ENCODE measurements at regions not wholly inside any gene's neighbourhood (a gene's known extent, or its start where the extent isn't known, plus 50 kb on each side); places are given as distances from the start of the nearest gene placed in this dataset.
"Not testable (repeated sequence)": the region's sequence is repeated elsewhere in the genome, so short reads cannot be mapped to it uniquely, and the experiment has no call there.

DNA sequence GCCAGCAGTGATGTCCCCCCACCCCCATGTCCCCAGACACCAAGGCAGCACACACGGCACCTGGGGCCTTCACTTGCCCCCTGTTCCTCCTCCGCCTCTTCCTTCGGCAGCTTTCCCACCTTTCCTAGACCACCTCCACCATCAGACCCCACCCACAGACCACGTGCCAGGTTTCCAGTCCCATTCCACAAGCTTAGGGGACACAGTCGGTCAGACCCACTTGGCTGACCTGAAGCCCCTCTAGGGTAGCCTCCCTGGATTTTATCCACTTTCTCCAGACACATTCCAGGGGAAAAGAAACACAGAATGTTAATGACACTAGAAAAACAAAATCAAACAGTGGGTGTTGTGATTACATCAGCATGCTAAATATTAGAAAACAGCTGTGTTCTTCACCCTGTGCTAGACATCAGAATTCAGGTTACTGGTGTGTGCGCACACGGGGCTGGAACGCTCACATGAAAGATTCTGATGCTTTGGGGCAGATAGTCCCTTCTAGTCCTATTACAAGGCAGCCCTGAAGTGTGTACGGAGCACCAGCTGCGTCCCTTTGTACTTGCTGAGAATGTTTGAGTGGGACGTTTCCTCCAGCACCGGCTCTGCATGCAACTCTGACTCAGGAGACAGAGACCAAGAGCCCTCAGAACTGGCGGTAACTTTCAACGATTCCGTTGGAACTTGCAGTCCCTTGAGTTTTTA lies 75.5 kb upstream of the PPP2R2D start:
- no peaks in the 10 kb centered on the region for H3K4me1 Mint-ChIP-seq (ENCODE audit: low read depth)
- no peak overlapping the region for H3K4me3 Mint-ChIP-seq
- no peaks in the 10 kb centered on the region for H3K36me3 Mint-ChIP-seq (ENCODE audit: low read depth)
- no peak overlapping the region for H3K27ac Mint-ChIP-seq
- H3K27me3 Mint-ChIP-seq (ENCODE audit: low read depth) = no peaks in the 10 kb centered on the region
- H3K9me3 Mint-ChIP-seq = no peaks in the 10 kb centered on the region

- Mint-ChIP-seq H3K36me3 (ENCODE audit: low read depth) (no peaks in the 10 kb centered on the region), H3K27me3 (ENCODE audit: low read depth) (no peaks in the 10 kb centered on the region), H3K9me3 (no peaks in the 10 kb centered on the region), H3K4me1 (ENCODE audit: low read depth) (no peaks in the 10 kb centered on the region), H3K4me3 (no peak overlapping the region), H3K27ac (no peak overlapping the region)
These were observed 74.7 kb upstream of the PPP2R2D start for GRCh38 chr10:131825960-131826650.

DNA sequence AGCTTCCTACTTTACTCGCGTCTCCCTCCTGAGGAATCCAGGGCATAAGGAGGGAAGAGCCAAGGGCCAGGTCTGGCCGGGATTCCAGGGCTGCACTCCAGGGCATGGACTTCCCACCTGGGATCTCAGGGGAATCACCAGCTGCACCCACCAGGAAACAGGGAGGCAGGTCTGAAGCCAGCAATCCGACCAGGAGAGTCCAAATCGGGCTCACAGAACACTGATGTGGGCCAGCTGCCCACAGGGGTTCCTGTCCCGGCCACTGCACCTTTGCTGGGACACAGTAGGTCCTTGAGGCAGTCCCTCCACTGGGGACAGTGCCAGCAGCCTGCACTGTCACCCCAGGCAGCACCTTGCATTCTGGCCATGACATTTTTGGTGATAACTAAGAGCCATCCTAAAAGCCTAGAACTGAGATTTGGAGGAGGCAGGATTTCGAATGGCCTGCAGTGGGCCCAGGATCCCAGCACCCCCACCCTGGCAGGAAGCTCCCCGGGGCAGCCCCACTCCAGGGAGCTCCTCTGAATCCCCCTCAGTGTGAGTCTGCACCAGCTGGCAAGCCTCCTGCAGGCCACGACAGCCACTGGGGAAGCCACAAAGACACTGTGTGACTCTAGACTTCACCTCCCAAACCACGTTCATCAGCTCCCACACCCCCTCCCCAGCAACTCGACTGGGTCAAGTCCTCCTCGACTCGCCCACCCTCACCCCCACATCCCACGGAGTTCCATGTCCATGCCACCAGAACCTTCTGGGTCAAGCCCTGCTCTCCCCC lies 71.5 kb upstream of the PPP2R2D start:
- no peaks in the 10 kb centered on the region for H3K9me3 Mint-ChIP-seq
- no peak overlapping the region for H3K27ac Mint-ChIP-seq
- no peaks in the 10 kb centered on the region for H3K27me3 Mint-ChIP-seq (ENCODE audit: low read depth)
- H3K4me1 Mint-ChIP-seq (ENCODE audit: low read depth) = no peaks in the 10 kb centered on the region
- H3K36me3 Mint-ChIP-seq (ENCODE audit: low read depth) = no peaks in the 10 kb centered on the region
- H3K4me3 Mint-ChIP-seq = no peak overlapping the region

GRCh38 chr10:131830446-131831130 lies 70.2 kb upstream of the PPP2R2D start:
- Mint-ChIP-seq H3K4me3 (no peak overlapping the region), H3K36me3 (ENCODE audit: low read depth) (no peaks in the 10 kb centered on the region), H3K4me1 (ENCODE audit: low read depth) (no peaks in the 10 kb centered on the region), H3K27me3 (ENCODE audit: low read depth) (no peaks in the 10 kb centered on the region), H3K9me3 (peaks cover 4% of the 10 kb centered on the region), H3K27ac (no peak overlapping the region)

- Mint-ChIP-seq H3K4me3 (no peak overlapping the region), H3K9me3 (peaks cover 4% of the 10 kb centered on the region), H3K4me1 (ENCODE audit: low read depth) (no peaks in the 10 kb centered on the region), H3K27ac (no peak overlapping the region), H3K27me3 (ENCODE audit: low read depth) (no peaks in the 10 kb centered on the region), H3K36me3 (ENCODE audit: low read depth) (no peaks in the 10 kb centered on the region)
These were observed 69.2 kb upstream of the PPP2R2D start for GRCh38 chr10:131831561-131831960.

DNA sequence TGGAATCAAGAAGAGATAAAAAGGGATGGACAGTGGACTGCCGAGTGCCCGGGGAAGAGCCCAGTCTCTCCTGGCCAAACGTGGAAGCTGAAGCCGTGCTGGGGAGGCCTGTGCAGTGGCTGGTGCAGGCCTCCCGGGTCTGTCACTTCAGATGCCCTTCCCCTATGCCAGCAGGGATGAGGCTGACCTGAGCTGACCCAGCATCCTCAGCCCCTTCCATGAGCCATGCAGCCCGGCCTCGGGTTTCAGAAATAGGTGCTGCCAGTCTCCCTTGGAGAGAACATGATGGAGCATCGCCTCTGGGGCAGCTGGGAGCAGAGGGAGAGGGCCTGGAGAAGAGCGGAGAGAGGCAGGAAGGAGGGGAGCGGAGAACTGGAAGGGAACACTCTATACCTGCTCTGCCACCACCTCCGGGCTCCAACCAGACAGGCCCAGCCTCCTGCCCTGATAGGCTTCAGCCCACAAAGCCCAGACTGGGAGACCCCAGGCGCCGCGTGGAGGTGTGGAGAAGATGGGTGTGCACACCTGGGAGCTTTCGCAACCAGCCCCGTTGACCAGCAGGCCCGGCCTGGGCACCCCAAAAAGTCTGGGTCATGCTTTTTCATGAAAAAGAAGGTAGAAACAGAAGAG lies 68.6 kb upstream of the PPP2R2D start:
- Mint-ChIP-seq H3K27me3 (ENCODE audit: low read depth) (no peaks in the 10 kb centered on the region), H3K27ac (no peak overlapping the region), H3K4me3 (no peak overlapping the region)

DNA sequence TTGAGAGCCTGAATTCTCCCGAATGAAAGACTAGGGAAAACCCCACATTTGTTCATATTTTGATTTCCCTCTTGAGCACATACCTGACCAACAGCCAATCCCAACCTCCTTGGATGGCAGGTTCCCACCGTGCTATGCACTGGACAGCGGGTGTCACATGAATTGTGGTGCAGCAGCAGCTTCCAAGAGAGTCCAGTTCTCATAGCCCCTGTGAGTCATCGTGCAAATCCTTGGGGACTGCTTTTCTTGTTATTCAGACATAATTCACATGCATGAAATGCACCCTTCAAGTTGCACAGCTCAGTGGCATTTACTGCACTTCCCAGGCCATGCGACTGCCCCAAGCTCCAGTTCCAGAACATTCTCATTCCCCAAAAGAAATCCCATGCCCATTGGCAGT lies 67.8 kb upstream of the PPP2R2D start:
- Mint-ChIP-seq H3K9me3 (peaks cover 4% of the 10 kb centered on the region), H3K27me3 (ENCODE audit: low read depth) (no peaks in the 10 kb centered on the region), H3K4me1 (ENCODE audit: low read depth) (no peaks in the 10 kb centered on the region), H3K4me3 (no peak overlapping the region), H3K36me3 (ENCODE audit: low read depth) (no peaks in the 10 kb centered on the region), H3K27ac (no peak overlapping the region)

More for the DNA sequence above, 68.6 kb upstream of the PPP2R2D start:
- Mint-ChIP-seq H3K36me3 (ENCODE audit: low read depth) (no peaks in the 10 kb centered on the region), H3K9me3 (peaks cover 4% of the 10 kb centered on the region), H3K4me1 (ENCODE audit: low read depth) (no peaks in the 10 kb centered on the region)

DNA sequence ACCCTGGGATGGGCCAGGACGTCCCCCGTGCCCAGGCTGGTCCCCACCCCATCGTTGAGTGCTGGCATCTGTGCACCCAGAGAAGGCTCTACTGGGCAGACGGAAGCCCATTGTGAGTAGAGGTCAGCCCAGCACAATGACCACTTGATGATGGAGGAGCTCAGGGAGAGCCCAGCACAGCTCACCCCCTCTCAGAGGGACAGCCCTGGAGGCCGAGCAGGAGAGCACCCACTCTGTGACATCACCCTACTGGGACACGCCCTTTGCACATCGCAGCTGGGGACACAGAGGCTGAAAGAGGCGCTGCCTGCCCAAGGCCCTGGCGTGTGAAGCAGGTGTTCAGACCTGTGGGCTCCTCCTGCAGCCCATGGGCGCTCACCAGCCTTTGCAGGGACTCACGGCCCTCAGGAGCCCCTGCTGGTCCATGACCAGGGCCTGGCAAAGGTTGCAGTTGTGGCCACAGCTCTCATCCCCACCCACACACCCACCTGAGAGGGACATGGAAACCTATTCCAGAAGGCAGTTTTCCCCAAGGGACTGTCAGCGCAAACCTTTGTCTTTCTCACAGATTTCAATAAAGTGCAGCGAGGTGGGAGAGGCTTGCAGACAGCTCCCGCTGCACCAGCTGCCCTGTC lies 67.2 kb upstream of the PPP2R2D start:
- H3K27ac Mint-ChIP-seq = no peak overlapping the region
- no peaks in the 10 kb centered on the region for H3K36me3 Mint-ChIP-seq (ENCODE audit: low read depth)
- H3K4me1 Mint-ChIP-seq (ENCODE audit: low read depth) = no peaks in the 10 kb centered on the region
- H3K4me3 Mint-ChIP-seq = no peak overlapping the region
- H3K9me3 Mint-ChIP-seq = peaks cover 4% of the 10 kb centered on the region
- no peaks in the 10 kb centered on the region for H3K27me3 Mint-ChIP-seq (ENCODE audit: low read depth)

DNA sequence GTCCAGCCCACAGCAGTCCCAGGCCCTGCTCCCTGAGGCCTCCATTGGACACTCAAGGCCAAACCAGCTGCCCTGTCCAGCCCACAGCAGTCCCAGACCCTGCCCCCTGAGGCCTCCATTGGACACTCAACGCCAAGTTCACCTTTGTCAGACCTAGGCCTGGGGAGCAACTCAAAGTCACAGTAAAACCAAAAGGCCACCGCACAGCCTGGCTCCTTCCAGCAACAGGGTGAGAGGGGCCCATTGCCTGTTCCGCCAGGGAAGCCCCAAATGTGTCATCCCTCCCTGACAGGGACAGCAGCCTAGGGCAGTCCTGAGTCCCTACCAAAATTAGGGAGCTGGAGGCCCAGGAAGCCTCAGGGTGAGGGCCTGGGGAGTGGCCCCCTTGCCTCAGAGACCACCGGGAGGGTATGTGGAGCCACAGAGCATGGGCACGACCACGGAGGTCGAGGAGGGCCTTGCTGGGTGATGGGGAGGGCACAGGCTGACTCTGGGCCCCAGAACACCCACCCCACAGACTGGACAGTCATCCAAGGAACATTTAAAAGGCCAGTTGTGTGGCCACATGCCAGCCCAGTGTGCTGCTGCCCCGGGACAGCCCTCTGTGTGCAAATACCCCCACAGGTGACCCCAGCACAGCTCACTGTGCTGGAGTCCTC lies 66.5 kb upstream of the PPP2R2D start:
- Mint-ChIP-seq H3K4me3 (no peak overlapping the region), H3K4me1 (ENCODE audit: low read depth) (no peaks in the 10 kb centered on the region), H3K9me3 (peaks cover 4% of the 10 kb centered on the region), H3K36me3 (ENCODE audit: low read depth) (no peaks in the 10 kb centered on the region), H3K27me3 (ENCODE audit: low read depth) (no peaks in the 10 kb centered on the region), H3K27ac (no peak overlapping the region)

DNA sequence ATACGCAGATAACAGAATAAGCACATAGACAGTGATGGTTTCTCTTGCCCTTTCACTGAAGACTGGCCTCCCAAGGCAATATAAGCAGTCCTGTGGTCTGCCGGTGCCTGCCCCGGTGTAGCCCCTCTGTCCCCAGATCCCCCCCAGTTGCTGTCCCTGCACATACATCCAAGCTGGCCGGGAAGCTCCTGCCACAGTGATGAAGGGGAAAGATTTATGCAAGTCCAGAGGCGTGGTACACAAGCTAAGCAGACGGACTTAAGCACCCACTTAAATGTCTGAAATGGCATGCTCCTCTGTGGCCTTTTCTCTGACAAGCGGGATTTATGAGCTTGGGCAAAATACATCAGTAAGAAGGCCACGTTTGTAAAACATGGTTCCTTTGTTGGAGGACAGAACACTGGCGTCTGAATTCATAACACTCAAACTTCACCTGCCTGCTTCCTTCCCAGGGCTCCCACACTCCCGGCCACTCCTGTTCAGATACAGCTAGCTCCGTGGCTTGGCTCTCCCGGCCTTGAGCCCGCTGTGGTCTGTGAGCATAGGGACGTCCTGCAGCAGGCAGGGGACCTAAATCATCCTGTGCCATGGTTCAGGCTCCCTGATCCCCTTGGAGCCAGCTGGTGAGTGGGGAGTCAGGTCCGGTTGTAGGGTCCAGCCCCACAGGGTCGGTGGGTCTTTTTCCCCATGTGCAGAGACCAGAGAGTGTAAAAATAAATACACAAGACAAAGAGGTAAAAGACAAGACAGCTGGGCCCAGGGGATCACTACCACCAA lies 61.7 kb upstream of the PPP2R2D start:
- H3K27ac Mint-ChIP-seq = no peak overlapping the region
- H3K27me3 Mint-ChIP-seq (ENCODE audit: low read depth) = no peaks in the 10 kb centered on the region
- H3K9me3 Mint-ChIP-seq = peaks cover 4% of the 10 kb centered on the region
- no peaks in the 10 kb centered on the region for H3K36me3 Mint-ChIP-seq (ENCODE audit: low read depth)
- no peaks in the 10 kb centered on the region for H3K4me1 Mint-ChIP-seq (ENCODE audit: low read depth)
- no peak overlapping the region for H3K4me3 Mint-ChIP-seq

DNA sequence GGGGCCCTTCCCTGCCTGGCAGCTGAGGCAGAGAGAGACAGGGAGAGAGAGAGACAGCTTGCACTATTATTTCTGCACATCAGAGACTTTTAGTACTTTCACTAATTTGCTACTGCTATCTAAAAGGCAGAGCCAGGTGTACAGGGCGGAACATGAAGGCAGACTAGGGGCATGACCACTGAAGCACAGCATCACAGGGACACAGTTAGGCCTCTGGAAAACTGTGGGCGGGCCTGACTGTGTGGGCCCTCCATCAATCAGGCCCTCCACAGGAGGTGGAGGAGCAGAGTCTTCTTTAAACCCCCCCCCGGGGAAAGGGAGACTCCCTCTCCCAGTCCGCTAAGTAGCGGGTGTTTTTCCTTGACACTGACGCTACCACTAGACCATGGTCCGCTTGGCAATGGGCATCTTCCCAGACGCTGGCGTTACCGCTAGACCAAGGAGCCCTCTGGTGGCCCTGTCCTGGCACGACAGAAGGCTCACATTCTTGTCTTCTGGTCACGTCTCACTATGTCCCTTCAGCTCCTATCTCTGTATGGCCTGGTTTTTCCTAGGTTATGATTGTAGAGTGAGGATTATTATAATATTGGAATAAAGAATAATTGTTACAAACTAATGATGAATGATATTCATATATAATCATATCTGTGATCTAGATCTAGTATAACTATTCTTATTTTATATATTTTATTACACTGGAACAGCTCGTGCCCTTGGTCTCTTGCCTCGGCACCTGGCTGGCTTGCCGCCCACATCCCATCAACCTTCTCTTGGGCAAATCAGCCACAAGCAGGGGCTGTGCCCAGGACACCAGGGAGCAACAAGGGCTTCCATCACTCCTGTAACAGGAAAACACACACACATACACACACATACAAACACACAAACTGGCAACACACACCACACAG lies 60.7 kb upstream of the PPP2R2D start:
- H3K4me1 Mint-ChIP-seq (ENCODE audit: low read depth); H3K27ac Mint-ChIP-seq: not testable (repeated sequence)

DNA sequence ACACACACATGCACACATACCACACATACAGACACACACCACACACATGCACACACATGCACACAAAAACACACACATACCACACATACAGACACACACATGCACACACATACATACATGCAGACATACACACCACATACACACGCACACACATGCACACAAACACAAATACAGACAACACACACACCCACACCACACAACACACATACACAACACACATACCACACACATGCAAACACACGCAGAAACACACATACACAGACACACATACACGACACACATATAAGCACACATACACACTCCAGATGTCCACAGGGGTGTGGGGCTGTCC lies 60.1 kb upstream of the PPP2R2D start:
- H3K27ac Mint-ChIP-seq = no peak overlapping the region
- H3K36me3 Mint-ChIP-seq (ENCODE audit: low read depth) = no peaks in the 10 kb centered on the region
- H3K4me1 Mint-ChIP-seq (ENCODE audit: low read depth) = no peaks in the 10 kb centered on the region
- no peaks in the 10 kb centered on the region for H3K9me3 Mint-ChIP-seq
- no peaks in the 10 kb centered on the region for H3K27me3 Mint-ChIP-seq (ENCODE audit: low read depth)
- H3K4me3 Mint-ChIP-seq = no peak overlapping the region

More for the DNA sequence above, 60.7 kb upstream of the PPP2R2D start:
- not testable (repeated sequence) for H3K9me3 Mint-ChIP-seq; H3K36me3 Mint-ChIP-seq (ENCODE audit: low read depth); H3K4me3 Mint-ChIP-seq; H3K27me3 Mint-ChIP-seq (ENCODE audit: low read depth)
